Nephron (organoid): ENCODE measurements at regions not wholly inside any gene's neighbourhood (a gene's known extent, or its start where the extent isn't known, plus 50 kb on each side); places are given as distances from the start of the nearest gene placed in this dataset.

Experiments used
- H3K27ac Mint-ChIP-seq, 3 experiments: 2 replicates each; pipeline ENCODE4 v1.8.0; 2020; ENCODE audit warnings: mixed read lengths in 3 of 3, mild to moderate bottlenecking in 2 of 3, moderate library complexity in 1 of 3
- H3K27me3 Mint-ChIP-seq: 2 replicates; pipeline ENCODE4 v1.8.0; 2021; ENCODE audit warnings: low read depth, mild to moderate bottlenecking, moderate library complexity, mixed read lengths
- H3K36me3 Mint-ChIP-seq: 2 replicates; pipeline ENCODE4 v1.8.0; 2020; ENCODE audit warnings: low read depth, mixed read lengths
- H3K4me1 Mint-ChIP-seq: 2 replicates; pipeline ENCODE4 v1.8.0; 2020; ENCODE audit warnings: mixed read lengths
- H3K4me3 Mint-ChIP-seq, 3 experiments: 2 replicates each; pipeline ENCODE4 v1.8.0; 2020; ENCODE audit warnings: mild to moderate bottlenecking in 3 of 3, mixed read lengths in 3 of 3, moderate library complexity in 2 of 3
- H3K9me3 Mint-ChIP-seq: 2 replicates; pipeline ENCODE4 v1.8.0; 2020; ENCODE audit warnings: mixed read lengths
- TF ChIP-seq, protein P1 (sequence below), 3 experiments: fragments of 200-600 bp; sonication (generic); IDR thresholded peaks; one replicate each; pipeline ENCODE4 v1.5.0; 2021; ENCODE audit warnings: antibody characterized with exemption in 3 of 3; ENCODE audit not compliant: unreplicated experiment in 3 of 3

- H3K27me3 Mint-ChIP-seq = peaks cover 42% of the 10 kb centered on the region
- H3K4me3 Mint-ChIP-seq = no peak overlapping the region
- no peak overlapping the region for H3K27ac Mint-ChIP-seq
- H3K4me1 Mint-ChIP-seq = no peaks in the 10 kb centered on the region
- no peaks in the 10 kb centered on the region for H3K36me3 Mint-ChIP-seq
- TF ChIP-seq, protein P1, sequence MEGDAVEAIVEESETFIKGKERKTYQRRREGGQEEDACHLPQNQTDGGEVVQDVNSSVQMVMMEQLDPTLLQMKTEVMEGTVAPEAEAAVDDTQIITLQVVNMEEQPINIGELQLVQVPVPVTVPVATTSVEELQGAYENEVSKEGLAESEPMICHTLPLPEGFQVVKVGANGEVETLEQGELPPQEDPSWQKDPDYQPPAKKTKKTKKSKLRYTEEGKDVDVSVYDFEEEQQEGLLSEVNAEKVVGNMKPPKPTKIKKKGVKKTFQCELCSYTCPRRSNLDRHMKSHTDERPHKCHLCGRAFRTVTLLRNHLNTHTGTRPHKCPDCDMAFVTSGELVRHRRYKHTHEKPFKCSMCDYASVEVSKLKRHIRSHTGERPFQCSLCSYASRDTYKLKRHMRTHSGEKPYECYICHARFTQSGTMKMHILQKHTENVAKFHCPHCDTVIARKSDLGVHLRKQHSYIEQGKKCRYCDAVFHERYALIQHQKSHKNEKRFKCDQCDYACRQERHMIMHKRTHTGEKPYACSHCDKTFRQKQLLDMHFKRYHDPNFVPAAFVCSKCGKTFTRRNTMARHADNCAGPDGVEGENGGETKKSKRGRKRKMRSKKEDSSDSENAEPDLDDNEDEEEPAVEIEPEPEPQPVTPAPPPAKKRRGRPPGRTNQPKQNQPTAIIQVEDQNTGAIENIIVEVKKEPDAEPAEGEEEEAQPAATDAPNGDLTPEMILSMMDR (IDR thresholded peaks at IDR 0.05; ENCODE audit: unreplicated experiment in 3 of 3) = no peak
- no peaks in the 10 kb centered on the region for H3K9me3 Mint-ChIP-seq
These were observed 195.2 kb downstream of the TRIM29 start for GRCh38 chr11:119942583-119943297.

DNA sequence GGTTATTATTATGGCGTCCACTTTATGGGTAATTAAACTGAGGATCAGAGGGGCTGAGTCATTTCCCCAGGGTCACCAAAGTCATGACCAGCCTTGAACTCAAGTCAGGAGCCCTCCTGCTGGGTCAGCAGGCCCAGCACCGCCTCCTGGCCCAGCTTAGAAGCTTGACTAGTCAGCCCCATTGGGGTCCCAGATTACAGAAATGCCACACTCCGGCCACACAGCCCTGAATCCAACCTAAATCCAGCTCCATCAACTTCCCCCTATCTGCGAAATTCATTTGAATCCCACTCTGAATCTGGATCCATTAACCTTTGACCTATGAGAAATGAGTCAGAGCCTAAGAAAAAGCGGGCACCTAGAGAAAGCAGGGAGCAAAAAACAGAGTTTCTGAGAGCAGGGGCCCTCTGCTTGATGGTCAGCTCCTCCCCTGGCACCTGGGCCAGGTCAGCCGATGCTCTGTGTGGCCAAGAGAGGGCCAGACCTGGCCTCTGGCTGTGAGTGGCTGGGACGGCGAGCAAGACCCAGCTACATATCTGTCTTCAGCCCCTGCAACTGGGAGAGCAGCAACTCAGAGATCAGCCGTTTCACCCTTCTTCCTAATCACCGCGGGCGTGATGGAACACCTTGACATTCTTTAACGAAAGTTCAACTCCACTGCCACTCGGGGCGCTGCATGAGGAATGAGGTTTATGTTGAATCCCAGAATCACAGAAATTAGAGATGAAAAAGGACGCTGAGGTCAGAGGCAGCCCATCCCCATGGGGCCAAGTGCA lies 196.1 kb downstream of the TRIM29 start:
- H3K36me3 Mint-ChIP-seq = no peaks in the 10 kb centered on the region
- no peak overlapping the region for H3K4me3 Mint-ChIP-seq
- H3K27ac Mint-ChIP-seq = no peak overlapping the region
- TF ChIP-seq, protein P1 (IDR thresholded peaks at IDR 0.05; ENCODE audit: unreplicated experiment in 3 of 3) = no peak
- H3K4me1 Mint-ChIP-seq = peaks cover under 1% of the 10 kb centered on the region
- peaks cover 34% of the 10 kb centered on the region for H3K27me3 Mint-ChIP-seq
- H3K9me3 Mint-ChIP-seq = no peaks in the 10 kb centered on the region

DNA sequence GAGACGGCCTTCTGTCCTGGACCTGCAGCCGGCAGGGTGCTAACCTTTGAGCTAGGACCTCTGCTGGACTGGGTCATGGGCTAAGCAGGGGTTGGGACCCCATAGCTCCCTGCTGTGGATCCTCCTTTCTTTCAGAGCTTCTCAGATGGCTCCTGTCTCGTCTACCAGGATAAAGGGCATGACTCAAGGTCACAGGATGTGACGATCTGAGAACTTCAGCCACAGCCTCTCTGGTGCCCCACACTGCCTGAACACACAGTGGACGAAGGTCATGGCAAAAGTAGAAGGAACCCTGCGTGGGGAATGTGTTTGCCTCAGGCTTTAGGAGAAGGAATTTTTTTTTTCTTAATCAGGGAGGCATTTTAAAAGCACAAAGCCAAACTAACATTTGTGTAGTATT lies 196.7 kb downstream of the TRIM29 start:
- H3K9me3 Mint-ChIP-seq = no peaks in the 10 kb centered on the region
- no peak overlapping the region for H3K27ac Mint-ChIP-seq
- no peaks in the 10 kb centered on the region for H3K36me3 Mint-ChIP-seq
- H3K27me3 Mint-ChIP-seq = peaks cover 34% of the 10 kb centered on the region
- TF ChIP-seq, protein P1 (IDR thresholded peaks at IDR 0.05; ENCODE audit: unreplicated experiment in 3 of 3) = no peak
- no peak overlapping the region for H3K4me3 Mint-ChIP-seq
- H3K4me1 Mint-ChIP-seq = peaks cover 7% of the 10 kb centered on the region

DNA sequence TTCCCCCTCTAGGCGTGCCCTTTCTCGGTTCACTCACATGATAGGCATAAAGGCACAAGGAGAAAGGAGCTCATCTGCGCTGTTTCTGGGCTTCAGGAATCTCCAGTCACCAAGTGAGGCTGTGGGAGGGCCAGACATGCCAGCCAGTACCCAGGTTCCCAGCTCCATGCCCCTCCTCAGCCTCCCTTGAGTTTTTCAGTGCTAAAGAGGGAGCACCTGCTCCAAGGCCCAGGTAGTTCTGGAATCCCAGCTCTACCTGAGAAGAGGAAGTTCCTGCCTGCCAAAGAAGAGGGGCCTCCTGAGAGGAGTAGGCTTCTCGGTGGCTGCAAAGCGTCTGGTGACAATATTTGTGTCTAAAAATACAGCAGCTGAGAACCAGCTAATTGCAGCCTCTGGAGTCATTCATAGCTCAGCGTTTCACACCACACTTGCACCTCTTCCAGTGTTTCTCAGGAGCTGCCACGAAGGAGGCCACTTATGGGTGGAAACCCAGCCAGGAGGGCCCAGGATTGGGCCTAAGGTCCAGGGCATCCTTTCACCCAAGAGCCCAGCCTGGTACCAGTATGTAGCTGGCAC lies 197.4 kb downstream of the TRIM29 start:
- Mint-ChIP-seq H3K9me3 (no peaks in the 10 kb centered on the region), H3K27ac (no peak overlapping the region), H3K4me3 (no peak overlapping the region), H3K4me1 (peaks cover 7% of the 10 kb centered on the region), H3K36me3 (no peaks in the 10 kb centered on the region), H3K27me3 (peaks cover 31% of the 10 kb centered on the region)
- TF ChIP-seq, protein P1 (IDR thresholded peaks at IDR 0.05; ENCODE audit: unreplicated experiment in 3 of 3) = no peak

DNA sequence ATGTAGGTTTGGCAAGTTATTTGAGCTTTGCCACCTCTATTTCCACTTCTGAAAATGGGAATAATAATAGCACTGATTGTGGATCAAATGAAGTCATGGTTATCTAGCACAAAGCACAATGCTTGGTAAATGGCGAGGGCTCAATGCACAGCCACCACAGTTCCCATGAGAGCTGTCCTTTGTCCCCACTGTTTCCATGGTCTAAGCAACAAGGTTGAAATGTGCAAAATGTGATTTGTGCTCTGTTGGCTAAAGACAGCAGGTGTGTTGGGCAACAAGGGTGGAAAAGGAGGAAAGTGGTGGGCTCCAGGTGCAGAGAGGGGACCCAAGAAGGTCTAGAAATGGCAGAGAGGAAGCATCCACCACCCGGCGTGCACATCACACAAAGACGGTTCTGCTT lies 200.5 kb downstream of the TRIM29 start:
- Mint-ChIP-seq H3K9me3 (no peaks in the 10 kb centered on the region), H3K27me3 (peaks cover 16% of the 10 kb centered on the region), H3K4me1 (peaks cover 20% of the 10 kb centered on the region), H3K36me3 (no peaks in the 10 kb centered on the region), H3K27ac (no peak overlapping the region), H3K4me3 (no peak overlapping the region)
- TF ChIP-seq, protein P1 (IDR thresholded peaks at IDR 0.05; ENCODE audit: unreplicated experiment in 3 of 3) = no peak
